Stimulated activated CD8-positive, alpha-beta memory T cell treated with anti-CD3 and anti-CD28 coated beads, Interleukin-12 subunit alpha, Interleukin-12 subunit beta, amount 100 ng/mL, for 1 hour (primary cell): ENCODE measurements at regions not wholly inside any gene's neighbourhood (a gene's known extent, or its start where the extent isn't known, plus 50 kb on each side); places are given as distances from the start of the nearest gene placed in this dataset.
"Not testable (repeated sequence)": the region's sequence is repeated elsewhere in the genome, so short reads cannot be mapped to it uniquely, and the experiment has no call there.

Experiments used
- DNase-seq: peaks from one replicate; pipeline ENCODE4 v3.0.0-alpha.2; 2020; ENCODE audit warnings: low read depth

DNA sequence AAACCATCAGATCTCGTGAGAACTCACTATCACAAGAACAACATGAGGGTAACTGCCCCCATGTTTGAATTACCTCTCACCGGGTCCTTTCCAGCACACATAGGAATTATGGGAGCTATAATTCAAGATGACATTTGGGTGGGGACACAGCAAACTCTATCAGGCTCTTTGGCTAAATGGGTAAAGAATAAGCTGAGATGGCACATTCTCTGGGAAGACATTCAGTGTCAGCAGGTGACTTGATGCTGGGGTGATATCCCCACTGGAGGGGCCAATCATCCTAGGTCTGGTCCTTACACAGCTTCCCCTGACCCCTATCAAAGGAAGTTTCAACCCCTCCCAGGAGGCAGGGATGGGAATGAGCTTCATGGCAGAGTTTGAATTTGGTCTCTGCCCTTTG lies 664.0 kb upstream of the EEF2KMT start:
- no peak for DNase-seq

DNA sequence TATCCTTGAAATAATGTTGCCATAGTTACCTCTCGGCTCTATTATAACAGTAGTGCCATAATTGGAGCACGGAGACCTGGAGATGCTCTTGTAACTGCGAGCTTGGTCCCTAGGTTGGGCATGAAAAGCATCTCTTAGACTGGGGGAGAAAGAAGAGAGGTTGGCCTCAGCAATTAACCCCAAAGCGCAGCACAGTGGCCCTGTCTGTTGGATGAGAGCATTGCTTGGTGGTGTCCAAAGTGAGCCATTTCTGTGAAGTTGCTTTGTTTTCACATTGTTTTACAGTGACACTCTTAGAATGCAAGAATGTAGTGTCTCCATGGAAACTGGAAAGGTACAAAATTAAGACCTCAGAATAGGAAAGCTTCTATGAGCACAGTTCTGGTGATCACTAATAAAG lies 660.7 kb upstream of the EEF2KMT start:
- no peak for DNase-seq

GRCh38 chr16:5756969-5757368 lies 659.4 kb upstream of the EEF2KMT start:
- DNase-seq: no peak

DNA sequence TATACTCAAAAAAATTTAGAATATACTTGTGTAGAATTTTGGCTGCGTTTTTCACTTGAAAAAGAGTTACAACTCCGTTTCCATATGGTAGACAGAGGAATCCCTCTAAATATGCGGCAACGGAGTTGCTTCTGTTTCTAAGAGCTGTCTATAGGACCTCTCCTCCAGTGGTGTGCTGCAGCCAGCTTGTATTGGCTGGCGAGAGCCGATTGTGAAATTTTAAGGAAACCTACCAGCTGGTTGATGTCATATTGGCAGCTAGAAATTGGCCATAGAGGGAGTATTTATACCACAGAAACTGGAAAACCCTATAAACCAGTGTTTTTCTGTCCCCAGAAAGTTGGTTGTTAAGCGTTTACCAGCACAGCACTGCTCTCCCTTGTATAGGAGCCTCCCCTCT lies 655.8 kb upstream of the EEF2KMT start:
- no peak for DNase-seq

DNA sequence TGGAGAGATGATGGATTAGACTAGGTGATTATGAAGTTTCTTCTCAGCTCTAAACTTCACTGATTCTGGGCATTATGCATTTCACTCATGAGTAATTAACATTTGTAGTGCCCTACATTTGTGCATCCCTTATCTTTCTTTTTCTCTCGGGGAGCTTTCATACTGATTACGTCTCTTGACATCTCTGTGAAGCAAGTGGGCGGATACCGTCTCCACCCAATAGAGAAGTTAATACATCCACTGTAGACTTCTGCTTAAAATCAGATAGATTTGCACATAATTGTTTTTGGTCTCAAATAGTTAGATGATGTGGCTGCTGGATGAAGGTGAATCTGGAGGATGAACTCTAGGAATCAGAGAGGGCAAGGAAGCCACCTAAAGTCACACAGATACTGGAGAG lies 653.6 kb upstream of the EEF2KMT start:
- no peak for DNase-seq

DNA sequence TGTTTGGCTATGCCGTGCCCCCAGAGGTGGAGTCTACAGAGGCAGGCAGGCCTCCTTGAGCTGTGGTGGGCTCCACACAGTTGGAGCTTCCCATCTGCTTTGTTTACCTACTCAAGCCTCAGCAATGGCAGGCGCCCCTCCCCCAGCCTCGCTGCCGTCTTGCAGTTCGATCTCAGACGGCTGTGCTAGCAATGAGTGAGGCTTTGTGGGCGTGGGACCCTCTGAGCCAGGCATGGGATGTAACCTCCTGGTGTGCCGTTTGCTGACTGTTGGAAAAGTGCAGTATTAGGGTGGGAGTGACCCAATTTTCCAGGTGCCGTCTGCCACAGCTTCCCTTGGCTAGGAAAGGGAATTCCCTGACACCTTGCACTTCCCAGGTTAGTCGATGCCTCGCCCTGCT lies 652.8 kb upstream of the EEF2KMT start:
- DNase-seq: not testable (repeated sequence)

- no peak for DNase-seq
Measured at GRCh38 chr16:5738586-5738985, 641.0 kb upstream of the EEF2KMT start.

DNA sequence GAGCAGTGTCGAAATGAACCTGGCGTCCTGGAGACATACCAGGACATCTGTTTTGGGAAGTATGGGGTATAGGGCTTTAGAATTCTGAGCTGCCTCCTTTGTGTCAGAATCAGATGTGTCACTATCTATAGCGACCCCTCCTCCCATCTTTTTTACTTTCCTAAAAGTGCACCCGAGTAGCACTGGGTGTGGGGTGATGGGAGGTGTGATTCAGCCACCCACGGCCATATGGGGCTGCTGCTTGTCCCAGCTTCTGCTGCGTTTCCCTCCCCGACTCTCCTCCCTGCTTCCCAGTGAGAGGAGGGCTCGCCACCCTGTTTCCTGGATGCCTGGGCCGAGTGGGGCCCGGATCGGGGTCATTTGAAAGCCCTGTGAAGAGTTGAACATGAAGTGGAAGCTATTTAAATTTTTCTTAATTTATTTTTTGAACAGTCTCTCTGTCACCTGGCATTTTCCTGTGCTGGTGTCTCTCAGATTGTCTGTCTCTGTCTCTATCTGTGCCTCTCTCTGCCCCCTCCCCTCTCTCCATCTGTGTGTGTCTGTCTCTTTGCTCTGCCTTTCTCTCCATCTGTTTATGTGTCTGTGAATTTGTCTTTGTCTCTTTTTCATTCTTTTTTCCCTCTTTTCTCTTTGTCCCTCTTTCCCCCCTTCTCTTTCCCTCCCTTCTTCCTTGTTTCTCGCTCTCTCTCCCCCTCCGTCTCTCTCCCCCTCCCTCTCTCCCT lies 638.8 kb upstream of the EEF2KMT start:
- DNase-seq: no peak

DNA sequence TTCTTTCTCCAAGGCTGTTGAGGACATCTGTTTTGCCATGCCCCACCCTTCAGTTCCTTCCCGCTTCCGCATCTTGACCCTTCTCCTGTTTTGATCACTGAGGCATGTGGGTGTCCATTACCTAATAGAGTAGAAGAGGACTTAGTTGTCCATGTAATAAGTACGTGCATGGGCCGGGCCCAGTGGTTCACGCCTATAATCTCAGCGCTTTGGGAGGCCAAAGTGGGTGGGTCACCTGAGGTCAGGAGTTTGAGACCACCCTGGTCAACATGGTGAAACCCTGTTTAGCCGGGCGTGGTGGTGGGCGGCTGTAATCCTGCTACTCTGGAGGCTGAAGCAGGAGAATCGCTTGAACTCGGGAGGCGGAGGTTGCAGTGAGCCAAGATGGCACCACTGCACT lies 637.8 kb upstream of the EEF2KMT start:
- no peak for DNase-seq

DNA sequence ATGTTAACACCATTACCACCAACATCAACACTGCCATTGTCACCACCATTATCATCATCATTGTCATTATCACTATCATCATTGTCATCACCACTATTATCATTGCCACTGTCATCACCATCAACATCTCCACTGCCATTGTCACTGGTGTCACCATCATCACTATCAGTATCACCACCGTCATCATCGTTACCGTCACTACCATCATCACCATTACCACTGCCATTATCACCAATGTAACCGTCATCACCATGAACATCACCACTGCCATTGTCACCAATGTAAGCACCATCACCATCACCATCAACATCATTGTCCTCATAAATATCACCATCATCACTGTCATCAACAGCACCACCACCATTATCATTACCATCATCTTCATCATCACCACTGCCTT lies 633.2 kb upstream of the EEF2KMT start:
- DNase-seq: no peak

DNA sequence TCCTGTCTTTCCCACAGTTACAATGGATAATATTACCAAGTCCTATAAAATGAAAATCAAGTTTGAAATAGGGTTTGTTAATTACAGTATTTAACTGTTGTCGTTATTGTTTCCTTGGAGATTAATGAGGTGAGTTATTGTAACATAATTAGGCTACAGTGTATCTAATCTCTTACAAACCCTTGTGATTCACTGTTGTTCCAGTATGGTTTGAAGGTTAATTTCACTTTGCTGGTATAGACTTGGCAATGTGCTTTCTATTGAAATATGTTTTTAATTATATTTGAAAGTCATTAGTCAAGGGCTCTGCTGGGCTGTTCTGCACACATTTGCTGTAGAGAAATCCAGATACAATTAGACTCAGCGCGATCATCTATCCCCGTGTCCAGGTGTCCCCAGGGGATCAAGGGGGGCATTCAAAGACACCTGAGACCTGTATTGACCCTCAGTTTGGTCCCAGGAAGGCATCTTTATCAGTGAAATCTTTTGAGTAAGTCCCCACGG lies 624.6 kb upstream of the EEF2KMT start:
- DNase-seq: no peak

GRCh38 chr16:5715155-5715554 lies 617.6 kb upstream of the EEF2KMT start:
- DNase-seq: no peak

GRCh38 chr16:5709889-5710288 lies 612.3 kb upstream of the EEF2KMT start:
- DNase-seq: no peak

DNA sequence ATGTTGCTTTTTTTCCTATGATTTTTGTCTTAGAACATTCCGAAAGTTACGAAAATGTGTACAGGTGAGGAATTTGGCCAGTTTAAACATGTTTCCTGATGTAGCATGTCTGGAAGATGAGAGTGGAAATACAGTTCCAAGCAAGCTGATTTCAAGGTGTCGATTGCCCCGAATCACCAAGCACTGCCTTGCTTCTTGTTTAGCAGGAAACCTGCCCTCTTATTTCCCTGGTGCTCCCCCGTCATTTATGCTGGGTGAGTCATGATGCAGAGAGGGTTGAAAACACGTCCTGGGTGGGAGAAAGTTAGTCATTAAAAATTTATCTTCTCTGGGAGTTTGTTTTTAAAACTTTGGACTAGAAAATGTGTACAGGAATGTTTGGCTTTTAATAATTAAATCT lies 608.6 kb upstream of the EEF2KMT start:
- no peak for DNase-seq

DNA sequence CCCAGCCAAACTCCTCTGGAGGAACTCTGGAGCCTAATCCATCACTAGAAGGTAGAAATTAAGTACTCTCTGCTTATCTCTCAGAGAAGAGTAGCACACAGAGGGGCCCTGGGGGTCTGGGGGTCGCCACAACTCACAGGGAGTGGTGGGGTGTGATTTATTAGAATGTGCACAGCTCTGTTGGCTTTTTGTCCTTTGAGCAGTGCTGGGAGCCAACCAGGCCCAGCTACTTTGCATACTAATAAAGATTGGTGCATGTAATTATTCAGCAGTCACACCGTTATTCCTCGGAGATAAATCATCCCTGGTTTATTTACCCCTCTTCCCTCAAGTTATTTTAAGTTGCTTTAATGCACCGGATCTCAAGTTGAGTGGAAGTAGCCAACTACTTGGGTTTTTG lies 606.7 kb upstream of the EEF2KMT start:
- DNase-seq: no peak

- DNase-seq: no peak
Measured at GRCh38 chr16:5693426-5693825, 595.8 kb upstream of the EEF2KMT start.

DNA sequence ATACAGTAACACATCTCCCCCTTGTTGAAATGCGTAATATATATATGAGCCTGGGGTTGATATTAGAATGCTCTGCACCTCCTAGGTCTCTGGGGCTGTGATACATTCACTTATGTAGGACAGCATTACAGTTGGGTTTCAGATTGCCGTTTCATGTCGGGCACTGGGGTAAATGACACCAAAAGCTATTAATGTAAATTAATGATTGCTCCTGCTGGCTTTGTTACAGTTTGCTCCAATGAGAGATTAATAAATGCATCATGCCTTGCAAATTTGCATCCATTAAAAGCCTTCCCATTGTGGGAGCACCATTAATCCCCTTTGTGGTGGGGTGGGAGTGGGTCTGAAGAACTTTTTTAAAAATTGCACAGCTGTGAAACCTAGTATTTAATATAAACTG lies 584.4 kb upstream of the EEF2KMT start:
- no peak for DNase-seq

DNA sequence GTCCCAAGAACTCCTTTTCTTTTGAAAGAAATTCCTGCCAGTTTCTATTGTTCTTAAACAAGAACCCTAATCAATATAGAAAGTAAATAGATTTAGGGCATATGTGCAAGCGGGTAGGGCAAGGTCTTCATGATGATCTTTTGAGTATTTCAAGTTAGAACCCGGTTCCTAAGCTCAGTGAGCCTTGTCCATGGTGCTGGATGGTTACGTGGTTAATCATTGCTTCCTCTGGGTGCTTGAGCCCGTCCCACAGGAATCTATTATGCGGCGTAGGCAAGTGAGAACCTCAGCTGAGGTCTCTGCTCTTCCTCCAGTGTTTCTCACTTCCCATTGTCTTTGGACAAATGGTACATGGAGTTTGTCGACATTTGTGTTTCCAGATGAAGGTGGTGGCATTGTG lies 580.8 kb upstream of the EEF2KMT start:
- no peak for DNase-seq

GRCh38 chr16:5671421-5671820 lies 573.8 kb upstream of the EEF2KMT start:
- no peak for DNase-seq

DNA sequence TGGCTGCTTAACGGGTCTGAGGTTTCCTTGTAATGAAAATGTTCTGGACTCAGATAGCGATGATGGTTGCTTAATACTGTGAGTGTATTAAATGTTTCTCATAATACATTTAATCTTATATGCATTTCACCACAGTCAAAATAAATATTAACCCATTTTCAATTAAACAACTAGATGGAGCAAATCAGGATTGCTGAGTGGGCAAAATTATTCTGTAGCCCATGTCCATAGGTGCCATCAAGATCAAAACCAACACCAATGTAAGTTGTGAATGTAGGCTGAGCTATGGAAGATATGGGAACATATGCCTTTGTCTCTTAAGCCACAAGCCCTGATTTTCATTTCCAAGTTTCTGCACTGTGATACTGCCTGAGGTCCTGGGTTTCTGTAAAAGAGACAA lies 572.6 kb upstream of the EEF2KMT start:
- no peak for DNase-seq

DNA sequence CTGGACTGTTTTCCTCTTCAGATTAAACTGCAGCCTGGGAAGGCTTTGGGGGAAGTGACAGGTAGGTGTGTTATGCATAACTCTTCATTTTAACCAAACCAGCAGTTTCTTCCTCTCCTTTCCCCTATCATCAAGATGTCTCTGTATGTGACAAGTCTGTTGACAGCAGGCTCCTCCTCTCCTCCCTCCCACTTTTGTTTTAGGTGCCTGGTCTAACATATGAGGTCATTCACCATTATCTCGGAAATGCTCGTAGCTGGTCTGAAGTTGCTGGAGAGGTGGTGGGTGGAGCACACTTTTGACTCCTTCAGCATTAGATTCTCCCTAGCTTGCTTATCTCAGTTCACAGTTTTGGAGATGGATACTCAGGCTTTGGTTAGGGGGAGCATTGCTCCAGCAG lies 571.0 kb upstream of the EEF2KMT start:
- no peak for DNase-seq

DNA sequence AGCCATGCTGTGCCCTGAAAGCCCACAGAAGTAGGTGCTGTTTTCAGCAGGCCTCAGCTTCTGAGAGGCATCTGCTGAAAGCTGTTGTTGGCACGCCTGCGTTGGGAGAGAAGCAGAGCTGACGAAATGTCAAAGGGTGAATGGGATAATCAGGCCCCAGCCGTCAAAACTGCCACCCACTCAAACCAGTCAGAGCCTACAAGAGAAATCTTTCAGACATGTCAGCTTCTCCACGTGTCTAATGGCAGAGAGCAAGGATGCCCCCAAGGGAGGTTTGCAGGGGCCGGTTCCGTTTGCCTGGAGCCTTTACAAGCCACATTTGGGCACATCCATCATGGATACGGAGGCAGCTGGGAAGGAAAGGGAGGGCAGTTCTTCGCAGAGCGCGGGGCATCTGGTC lies 568.2 kb upstream of the EEF2KMT start:
- no peak for DNase-seq

DNA sequence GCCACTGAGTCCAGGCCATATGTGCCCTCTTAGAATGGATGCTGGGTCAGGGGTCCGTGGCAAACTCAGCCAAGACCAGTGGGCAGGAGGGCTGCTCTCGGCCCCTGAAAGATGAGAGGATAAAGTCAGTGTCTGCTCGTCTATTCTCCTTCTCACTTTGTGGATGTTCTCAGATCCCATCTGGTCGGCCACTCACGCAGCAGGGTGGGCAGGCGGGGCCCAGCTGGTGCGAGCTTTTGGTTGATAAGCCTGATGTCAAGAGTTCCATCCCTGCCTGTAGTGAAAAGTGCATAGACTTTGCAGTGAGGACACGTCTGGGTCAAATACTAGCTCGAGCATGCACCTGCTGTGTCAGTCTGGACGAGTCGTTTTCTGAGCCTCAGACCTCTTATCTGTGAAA lies 556.2 kb upstream of the EEF2KMT start:
- no peak for DNase-seq

GRCh38 chr16:5653041-5653440 lies 555.4 kb upstream of the EEF2KMT start:
- no peak for DNase-seq
